Suprapubic skin (tissue), 3 donors: ENCODE measurements at regions not wholly inside any gene's neighbourhood (a gene's known extent, or its start where the extent isn't known, plus 50 kb on each side); places are given as distances from the start of the nearest gene placed in this dataset.

Experiments used
- CTCF ChIP-seq, 2 donors: fragments of 200-600 bp in 1 of 2; fragments of 450-650 bp in 1 of 2; sonication (generic) in 1 of 2; IDR thresholded peaks; one replicate each; pipeline ENCODE4 v1.5.1; 2016 to 2019; ENCODE audit warnings: antibody characterized with exemption in 2 of 2, mild to moderate bottlenecking in 1 of 2, moderate library complexity in 1 of 2
- EP300 ChIP-seq: sonication (generic); formaldehyde crosslinking; IDR thresholded peaks from one replicate; pipeline ENCODE4 v1.6.1; 2017; ENCODE audit warnings: antibody characterized with exemption

GRCh38 chr3:163261618-163262017 is 1765.0 kb downstream of the OTOL1 start:
- TF ChIP-seq CTCF (IDR thresholded peaks at IDR 0.05) (no peak), EP300 (no peak)
